ENCODE measurements at regions not wholly inside any gene's neighbourhood (a gene's known extent, or its start where the extent isn't known, plus 50 kb on each side); places are given as distances from the start of the nearest gene placed in this dataset.

- Histone ChIP-seq H2AFZ (ENCODE audit: low read length) (no peak overlapping the region), H3K79me2 (ENCODE audit: insufficient read depth, low read length) (no peaks in the 10 kb centered on the region), H3K4me1 (ENCODE audit: insufficient read depth, low read length, severe bottlenecking) (no peaks in the 10 kb centered on the region), H3K4me2 (ENCODE audit: low read length) (no peak overlapping the region), H3K36me3 (ENCODE audit: insufficient read depth, low read length) (no peaks in the 10 kb centered on the region), H3F3A (ENCODE audit: insufficient read depth, low read length) (no peaks in the 10 kb centered on the region), H3K9me2 (ENCODE audit: low read depth, low read length) (no peaks in the 10 kb centered on the region), H3K27ac (ENCODE audit: low read depth, low read length, poor library complexity, severe bottlenecking) (no peak overlapping the region), H3K9ac (ENCODE audit: low read length) (no peak overlapping the region), H4K20me1 (ENCODE audit: insufficient read depth, low read length) (no peaks in the 10 kb centered on the region), H3K9me3 (ENCODE audit: low read length) (no peaks in the 10 kb centered on the region), H3K27me3 (ENCODE audit: insufficient read depth, low read length) (no peaks in the 10 kb centered on the region), H3K4me3 (ENCODE audit: low read depth, low read length, poor library complexity, severe bottlenecking) (no peak overlapping the region)
- TF ChIP-seq EZH2 (IDR thresholded peaks at IDR 0.05; ENCODE audit: borderline replicate concordance, low read length) (no peak), CTCF (IDR thresholded peaks at IDR 0.05; ENCODE audit: low read length) (no peak)
Measured at GRCh38 chr1:189301235-189301634, 1176.4 kb downstream of the BRINP3 start.

GRCh38 chr1:189305279-189305678, 1172.4 kb downstream of the BRINP3 start:
- no peak for TF ChIP-seq CTCF (IDR thresholded peaks at IDR 0.05; ENCODE audit: low read length)
- no peak for TF ChIP-seq EZH2 (IDR thresholded peaks at IDR 0.05; ENCODE audit: borderline replicate concordance, low read length)
- Histone ChIP-seq H4K20me1 (ENCODE audit: insufficient read depth, low read length) (no peaks in the 10 kb centered on the region), H2AFZ (ENCODE audit: low read length) (no peak overlapping the region), H3K79me2 (ENCODE audit: insufficient read depth, low read length) (no peaks in the 10 kb centered on the region), H3K9me2 (ENCODE audit: low read depth, low read length) (no peaks in the 10 kb centered on the region), H3K4me1 (ENCODE audit: insufficient read depth, low read length, severe bottlenecking) (no peaks in the 10 kb centered on the region), H3K4me3 (ENCODE audit: low read depth, low read length, poor library complexity, severe bottlenecking) (no peak overlapping the region), H3F3A (ENCODE audit: insufficient read depth, low read length) (no peaks in the 10 kb centered on the region), H3K9ac (ENCODE audit: low read length) (no peak overlapping the region), H3K27ac (ENCODE audit: low read depth, low read length, poor library complexity, severe bottlenecking) (no peak overlapping the region), H3K9me3 (ENCODE audit: low read length) (no peaks in the 10 kb centered on the region), H3K36me3 (ENCODE audit: insufficient read depth, low read length) (no peaks in the 10 kb centered on the region), H3K27me3 (ENCODE audit: insufficient read depth, low read length) (no peaks in the 10 kb centered on the region), H3K4me2 (ENCODE audit: low read length) (no peak overlapping the region)

- TF ChIP-seq CTCF (IDR thresholded peaks at IDR 0.05; ENCODE audit: low read length) (no peak), EZH2 (IDR thresholded peaks at IDR 0.05; ENCODE audit: borderline replicate concordance, low read length) (no peak)
- no peaks in the 10 kb centered on the region for H3K36me3 ChIP-seq (ENCODE audit: insufficient read depth, low read length)
- no peak overlapping the region for H3K27ac ChIP-seq (ENCODE audit: low read depth, low read length, poor library complexity, severe bottlenecking)
- no peaks in the 10 kb centered on the region for H3K9me2 ChIP-seq (ENCODE audit: low read depth, low read length)
- no peaks in the 10 kb centered on the region for H4K20me1 ChIP-seq (ENCODE audit: insufficient read depth, low read length)
- no peak overlapping the region for H3K4me3 ChIP-seq (ENCODE audit: low read depth, low read length, poor library complexity, severe bottlenecking)
- no peaks in the 10 kb centered on the region for H3K4me1 ChIP-seq (ENCODE audit: insufficient read depth, low read length, severe bottlenecking)
- no peak overlapping the region for H3K4me2 ChIP-seq (ENCODE audit: low read length)
- no peaks in the 10 kb centered on the region for H3F3A ChIP-seq (ENCODE audit: insufficient read depth, low read length)
- H3K9ac ChIP-seq (ENCODE audit: low read length): no peak overlapping the region
- H2AFZ ChIP-seq (ENCODE audit: low read length): no peak overlapping the region
- H3K9me3 ChIP-seq (ENCODE audit: low read length): no peaks in the 10 kb centered on the region
- no peaks in the 10 kb centered on the region for H3K79me2 ChIP-seq (ENCODE audit: insufficient read depth, low read length)
- no peaks in the 10 kb centered on the region for H3K27me3 ChIP-seq (ENCODE audit: insufficient read depth, low read length)
Measured at GRCh38 chr1:189311915-189312314, 1165.7 kb downstream of the BRINP3 start.
